ENCODE measurements at regions not wholly inside any gene's neighbourhood (a gene's known extent, or its start where the extent isn't known, plus 50 kb on each side); places are given as distances from the start of the nearest gene placed in this dataset.

DNA sequence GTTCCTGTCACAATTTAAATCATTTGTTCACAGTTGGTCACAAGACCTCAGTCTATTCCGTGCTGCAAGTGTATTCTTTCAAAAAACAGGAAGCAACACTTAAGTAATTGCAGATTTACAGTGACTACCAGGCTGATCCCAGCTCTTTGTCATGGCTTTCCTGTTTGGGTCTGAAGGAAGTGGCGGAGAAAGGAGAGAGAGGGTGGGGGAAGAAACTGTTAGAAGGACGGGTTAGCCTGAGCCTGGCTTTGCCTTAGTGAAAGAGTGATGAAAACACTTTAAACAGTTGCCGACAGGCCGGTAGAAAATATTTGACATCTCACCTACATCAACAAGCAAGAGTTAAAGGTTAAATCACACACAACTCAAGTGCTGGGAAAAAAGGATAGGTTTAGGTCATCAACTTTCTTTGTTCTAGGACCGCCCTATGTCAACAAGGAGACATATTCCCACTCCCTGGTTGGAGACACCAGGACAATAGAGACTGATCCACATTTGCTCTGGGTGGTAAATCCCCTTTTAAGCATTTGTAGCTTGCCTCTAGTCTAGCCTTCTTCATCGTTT is 102.2 kb upstream of the DAB2 start:
- no peak for TF ChIP-seq BHLHE40 (IDR thresholded peaks at IDR 0.05; ENCODE audit: borderline replicate concordance)
- no peak for TF ChIP-seq SP1 (IDR thresholded peaks at IDR 0.05)
- no peak for TF ChIP-seq HDGF (IDR thresholded peaks at IDR 0.05; ENCODE audit: borderline replicate concordance)
- TF ChIP-seq FOXM1 (IDR thresholded peaks at IDR 0.05; ENCODE audit: borderline replicate concordance) = no peak
- no peak for TF ChIP-seq LEF1 (IDR thresholded peaks at IDR 0.05; ENCODE audit: borderline replicate concordance)
- TF ChIP-seq L3MBTL2 (conservative IDR thresholded peaks at IDR 0.05) = no peak
